NCI-H748 treated with DMSO at 0.1 percent for 48 hours (cell line): ENCODE measurements at regions not wholly inside any gene's neighbourhood (a gene's known extent, or its start where the extent isn't known, plus 50 kb on each side); places are given as distances from the start of the nearest gene placed in this dataset.

Experiments used
- DNase-seq: peaks from one replicate; lab custom pipeline; 2025; lab: John Stamatoyannopoulos, UW

DNA sequence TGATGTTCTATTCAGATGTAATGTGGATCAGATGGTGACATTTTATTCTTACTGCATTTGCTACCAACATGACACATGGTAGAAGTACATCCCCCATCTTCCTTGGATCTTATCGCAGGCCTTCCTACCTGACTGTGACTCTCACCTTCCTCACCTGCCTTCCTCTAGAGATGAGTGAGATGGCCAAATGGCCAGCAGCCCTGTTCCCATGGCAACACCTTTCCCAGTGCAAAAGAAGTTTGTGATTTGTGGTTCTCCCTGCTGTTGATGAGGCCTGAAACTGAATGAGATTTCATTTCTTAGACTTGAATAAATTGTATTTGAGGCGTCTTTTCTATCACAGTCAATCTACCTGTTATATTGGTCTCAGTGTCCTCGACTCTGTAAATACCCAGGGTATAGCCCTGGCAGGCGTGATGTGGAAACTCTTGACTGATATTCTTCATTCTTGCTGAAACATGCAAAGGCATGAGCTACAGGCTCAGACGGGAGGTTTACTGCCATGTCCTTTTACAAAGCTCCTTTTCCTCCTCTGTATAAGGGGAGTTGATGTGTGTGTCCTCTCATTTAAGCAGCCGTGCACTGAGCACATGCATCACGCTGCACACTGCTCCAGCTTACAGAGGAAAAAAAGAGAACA, 440.7 kb upstream of the AKR1E2 start:
- DNase-seq, result no peak

DNA sequence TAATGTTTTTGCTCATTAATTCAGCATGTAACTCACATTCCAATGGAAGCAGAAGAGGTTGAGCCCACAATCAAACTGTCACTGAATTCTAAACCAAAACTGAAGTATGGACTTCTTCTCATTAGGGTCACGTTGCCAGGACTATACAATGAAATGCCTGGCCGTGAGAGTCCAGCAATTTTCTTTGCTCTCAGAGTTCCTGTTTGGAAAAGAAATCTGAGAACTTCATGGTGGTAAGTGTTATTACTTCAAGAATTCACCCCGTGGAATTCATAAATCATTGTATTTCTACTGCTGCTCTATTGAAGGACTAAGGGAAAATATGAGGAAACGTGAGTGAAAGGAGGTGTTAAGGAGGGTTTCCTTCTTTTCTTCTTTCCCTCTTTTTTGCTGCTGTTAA, 441.8 kb upstream of the AKR1E2 start:
- DNase-seq, result no peak

DNA sequence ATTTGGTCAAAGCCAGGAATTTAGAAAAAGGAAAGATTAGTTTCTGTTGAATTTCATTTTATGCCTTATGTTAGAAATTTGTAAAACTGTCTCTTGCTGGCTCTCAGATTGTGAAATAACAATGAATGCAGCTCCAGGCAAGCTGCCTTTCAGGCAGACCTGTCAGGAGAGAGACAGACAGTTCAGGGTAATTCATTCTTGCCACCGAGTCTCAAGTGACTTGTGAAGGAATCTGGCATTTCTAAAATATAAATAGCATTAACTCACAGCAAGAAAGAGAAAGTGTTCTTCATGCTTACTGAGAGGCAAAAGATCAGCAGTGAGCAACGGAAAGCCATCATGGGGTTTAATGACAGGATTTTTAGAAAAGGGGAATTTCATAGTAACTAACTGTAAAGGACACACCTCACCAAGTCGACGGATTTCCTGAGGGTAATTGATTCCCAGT, 442.3 kb upstream of the AKR1E2 start:
- DNase-seq, result no peak

DNA sequence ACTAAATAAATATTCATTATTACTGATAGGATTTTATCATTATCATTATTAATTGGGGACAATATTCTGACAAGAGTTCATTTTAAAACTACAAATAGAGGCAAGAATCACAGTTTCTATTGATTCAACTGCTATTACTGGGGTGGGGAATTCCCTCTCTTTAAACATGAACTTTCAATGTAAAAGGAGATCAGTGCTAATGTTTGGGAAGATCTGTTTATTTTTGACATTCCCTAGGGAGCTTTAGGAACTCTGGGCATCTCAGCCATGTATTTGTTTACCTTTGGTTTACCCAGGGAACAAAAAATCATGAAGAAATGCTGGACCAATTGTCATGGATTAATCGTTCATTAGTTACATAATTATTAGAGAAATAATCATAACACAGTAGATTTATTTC, 443.2 kb upstream of the AKR1E2 start:
- no peak for DNase-seq

DNA sequence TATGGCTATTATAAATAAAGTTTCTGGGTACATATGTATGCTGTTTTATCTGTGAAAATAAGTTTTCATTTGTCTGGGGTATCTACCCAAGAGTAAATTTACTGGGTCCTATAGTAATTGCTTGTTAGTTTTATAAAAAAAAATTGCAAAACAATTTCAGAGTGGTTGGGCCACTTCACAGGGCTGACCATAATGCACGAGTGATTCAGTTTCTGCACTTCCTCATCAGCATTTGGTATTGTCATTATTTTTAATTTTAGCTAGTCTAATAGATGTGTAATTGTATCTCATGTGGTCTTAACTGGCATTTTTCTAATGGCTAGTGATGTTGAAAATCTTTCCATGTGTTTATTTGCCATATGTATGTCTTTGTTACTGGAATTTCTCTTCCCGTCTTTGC, 452.4 kb upstream of the AKR1E2 start:
- no peak for DNase-seq

DNA sequence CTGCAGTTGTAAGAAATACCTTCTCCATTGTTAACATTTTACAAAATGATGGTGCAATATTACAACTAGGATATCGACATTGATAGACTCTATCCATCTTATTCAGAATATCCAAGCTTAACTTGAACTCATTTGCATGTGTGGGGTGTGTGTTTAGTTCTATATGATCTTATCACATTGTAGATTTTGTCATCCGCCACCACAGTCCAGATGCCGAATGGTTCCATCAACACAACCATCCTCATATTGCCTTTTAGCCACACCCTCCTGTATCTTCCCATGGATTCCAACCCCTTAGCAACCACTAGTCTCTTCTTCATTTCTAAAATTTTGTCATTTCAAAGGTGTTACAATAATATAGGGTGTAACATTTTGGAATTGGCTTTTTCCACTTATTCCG, 452.9 kb upstream of the AKR1E2 start:
- no peak for DNase-seq

DNA sequence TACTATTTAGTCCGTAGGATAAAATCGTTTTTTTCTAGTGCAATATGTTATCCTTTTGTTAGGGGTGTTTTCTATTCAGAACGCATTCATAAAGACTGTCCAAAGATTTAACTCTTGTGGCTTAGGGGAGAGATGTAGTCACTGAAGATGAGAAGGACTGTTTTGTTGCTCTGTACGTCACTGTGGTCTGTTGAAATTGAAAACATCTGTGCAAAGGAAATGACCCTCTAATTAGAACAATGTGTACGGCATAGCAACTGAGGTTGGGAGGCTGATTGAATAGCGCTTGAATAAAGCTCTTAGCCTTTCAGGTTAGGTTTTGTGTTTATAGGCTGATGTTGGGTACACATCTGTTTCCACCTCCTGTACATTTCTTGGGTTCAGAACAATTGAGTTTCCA, 453.4 kb upstream of the AKR1E2 start:
- peak; percentile 24 for DNase-seq

DNA sequence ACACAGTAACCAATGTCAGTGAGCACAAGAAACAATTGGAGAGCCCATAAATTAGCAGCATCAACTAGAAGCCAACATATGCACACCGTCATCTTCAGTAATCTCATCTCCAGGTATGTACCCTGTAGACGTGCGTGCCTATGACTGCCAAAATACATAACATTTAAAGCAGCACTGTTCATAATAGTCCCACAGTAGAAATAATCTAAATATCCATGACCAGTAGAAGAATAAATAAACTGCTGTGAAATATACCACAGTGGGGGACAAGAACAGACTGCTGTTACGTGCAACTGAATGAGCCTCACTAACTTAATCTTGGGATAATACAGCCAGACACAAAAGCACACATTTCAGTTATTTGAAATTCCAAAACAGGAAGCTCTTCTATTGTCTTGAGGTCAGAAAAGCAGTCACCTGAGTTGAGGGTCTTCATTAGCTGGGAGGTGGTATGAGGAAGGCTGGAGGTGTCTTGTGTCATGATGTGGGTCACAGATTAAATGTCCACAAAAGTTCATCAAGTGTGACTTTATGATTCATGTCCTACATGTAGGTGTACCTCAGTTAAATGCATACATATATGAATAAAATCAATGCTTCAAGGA, 454.2 kb upstream of the AKR1E2 start:
- DNase-seq, result no peak

DNA sequence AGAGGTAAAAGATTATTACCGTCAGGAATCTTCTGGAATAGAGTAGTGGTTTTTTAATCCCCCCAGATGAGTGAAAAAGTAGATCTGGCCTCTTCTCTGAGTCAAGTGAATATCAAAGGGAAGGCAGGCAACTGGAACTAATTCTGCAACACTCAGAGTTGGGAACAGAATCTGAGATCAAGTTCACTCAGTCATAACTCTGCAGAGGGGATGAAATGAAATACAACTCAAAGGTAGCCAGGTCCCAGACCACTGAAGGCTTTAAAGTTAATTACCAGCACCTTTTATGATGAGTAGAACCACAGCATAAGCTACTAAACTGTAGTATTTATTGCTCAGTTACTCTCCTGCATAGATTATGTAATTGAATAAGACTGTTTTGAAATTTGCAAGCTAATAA, 455.6 kb upstream of the AKR1E2 start:
- DNase-seq, result no peak

DNA sequence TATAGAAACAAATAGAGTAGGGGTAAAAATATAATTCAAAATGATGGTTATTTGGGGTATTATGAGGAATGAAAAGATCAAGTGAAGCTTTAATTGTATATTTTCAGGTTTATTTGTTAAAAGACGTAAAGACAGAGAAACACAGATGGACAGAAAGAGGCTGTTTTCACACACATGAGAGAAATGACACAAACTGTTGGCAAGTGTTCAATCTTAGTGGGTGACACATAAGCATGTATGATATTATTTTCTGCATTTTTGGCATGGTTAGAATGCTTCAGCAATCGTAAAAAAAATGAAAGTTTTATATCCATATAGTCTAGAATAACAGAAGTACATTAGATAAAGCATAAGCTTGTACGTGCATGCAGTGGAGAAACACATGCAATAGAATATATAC, 464.4 kb upstream of the AKR1E2 start:
- no peak for DNase-seq

DNA sequence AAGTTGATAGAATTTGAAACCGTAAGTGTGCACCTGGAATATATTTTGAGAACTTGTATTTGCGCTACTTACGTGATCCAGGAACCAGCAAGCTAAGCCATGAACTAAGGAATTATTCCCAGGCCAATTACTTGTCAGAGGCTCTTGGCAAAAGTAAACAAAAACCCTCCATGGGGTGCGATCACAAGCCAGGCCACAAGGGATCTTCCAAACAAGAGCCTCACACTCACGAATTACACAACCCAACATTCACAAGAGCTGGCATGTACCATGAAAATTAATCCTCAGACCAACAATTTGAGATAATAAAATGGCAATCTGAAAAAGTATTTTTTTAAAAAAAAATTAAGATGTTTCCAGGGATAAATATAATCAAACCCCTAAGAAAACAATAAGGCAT, 467.0 kb upstream of the AKR1E2 start:
- DNase-seq, result no peak

DNA sequence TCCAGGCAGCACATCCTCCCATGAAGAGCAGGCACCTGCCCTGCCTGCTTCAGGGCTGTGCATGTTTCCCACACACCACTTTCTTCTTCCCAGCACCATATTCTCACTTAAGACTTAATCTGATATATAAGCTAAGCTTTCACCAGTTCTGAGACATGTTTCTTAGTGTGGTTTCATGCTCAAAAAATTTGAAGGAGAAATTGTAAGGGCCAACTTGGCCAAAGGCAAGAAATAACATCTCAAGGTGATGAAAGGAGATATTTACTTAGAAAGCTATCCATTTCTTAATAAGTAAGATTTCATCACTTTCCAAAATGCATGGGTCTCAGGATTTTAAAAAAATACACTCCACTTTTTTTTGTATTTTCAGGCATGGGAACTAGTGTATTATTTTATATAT, 468.1 kb upstream of the AKR1E2 start:
- no peak for DNase-seq

DNA sequence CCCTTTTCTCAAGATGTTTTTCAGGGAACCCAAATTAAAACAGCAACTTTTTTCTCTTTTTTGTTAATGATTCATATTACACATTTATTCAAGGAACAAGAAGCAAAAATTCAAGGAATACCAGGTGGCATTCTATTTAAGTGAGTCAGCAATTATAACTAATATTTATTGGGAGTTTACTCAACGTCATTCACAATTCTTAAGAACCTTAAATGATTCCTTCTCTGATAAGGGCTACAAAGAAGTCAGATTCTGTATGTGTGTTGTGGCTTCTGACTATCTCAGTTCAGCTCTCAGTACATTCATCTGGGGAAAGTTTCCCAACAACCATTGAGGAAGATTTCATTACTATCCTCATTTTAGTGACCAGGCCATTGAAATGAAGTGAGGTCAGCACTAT, 470.7 kb upstream of the AKR1E2 start:
- no peak for DNase-seq

DNA sequence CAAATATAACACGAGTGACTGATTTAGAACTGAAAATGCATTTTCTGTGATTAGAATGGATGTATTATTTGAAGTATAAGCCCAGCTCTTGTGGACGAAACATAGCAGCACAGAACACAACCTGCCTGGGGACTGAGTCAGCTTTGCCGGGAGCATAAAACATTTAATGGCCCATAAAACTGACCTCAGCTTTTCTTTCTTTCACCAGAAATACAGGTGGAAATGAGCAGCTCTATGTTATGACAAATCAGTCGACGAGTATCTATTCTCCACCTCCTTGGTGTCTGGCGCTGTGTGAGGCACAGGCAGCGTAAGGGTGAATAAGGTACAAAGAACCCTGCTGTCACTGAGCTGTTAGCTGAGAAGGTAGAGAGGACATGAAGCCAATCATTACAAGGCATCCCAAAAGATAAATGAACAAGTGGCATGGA, 471.6 kb upstream of the AKR1E2 start:
- DNase-seq, result no peak

DNA sequence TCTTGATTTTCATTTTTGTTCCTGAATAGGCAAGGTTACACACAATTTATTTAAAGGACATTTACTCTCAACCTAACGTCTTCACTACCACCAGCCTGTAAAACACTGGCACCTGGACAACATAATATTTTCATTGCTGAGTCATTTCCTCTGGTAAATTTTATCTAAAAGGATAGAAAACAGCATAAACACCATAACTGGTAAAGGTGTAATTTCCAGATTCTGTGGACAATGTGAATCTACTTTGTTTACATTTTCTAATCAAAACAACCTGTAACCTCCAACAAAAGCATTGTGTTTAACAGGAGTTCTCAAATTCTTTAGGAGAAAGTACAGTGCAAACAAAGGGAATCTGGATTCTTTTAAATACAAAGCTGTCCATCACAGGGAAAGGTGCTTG, 472.0 kb upstream of the AKR1E2 start:
- peak; percentile 16 for DNase-seq

DNA sequence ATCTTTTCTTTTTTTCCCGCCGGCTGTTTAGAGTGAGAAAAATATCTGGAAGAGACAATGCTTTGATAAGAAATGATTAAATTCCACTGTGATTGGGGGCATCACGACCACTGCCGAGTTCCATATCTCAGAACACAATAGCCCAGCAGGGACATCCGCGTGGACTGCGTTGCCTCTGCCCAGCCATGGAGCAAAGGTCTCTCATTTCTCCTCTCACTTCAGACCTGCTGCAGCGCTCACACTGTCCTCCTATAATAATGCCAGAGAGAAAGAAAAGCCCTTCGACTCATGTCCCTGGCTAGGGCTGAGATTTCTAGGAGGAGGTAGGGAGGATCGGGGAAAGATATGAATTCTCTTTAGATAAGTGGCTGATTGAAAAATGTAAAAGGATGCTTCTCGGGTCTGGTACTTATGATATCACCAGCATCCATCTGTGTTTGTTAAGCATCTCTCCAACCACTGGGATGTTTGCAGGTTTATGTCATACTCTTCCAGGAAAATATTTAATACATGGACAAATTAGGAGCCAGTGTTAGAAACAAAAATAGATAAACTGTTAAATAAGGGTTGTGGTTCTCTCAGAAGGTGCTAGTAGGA, 472.9 kb upstream of the AKR1E2 start:
- DNase-seq, result no peak

DNA sequence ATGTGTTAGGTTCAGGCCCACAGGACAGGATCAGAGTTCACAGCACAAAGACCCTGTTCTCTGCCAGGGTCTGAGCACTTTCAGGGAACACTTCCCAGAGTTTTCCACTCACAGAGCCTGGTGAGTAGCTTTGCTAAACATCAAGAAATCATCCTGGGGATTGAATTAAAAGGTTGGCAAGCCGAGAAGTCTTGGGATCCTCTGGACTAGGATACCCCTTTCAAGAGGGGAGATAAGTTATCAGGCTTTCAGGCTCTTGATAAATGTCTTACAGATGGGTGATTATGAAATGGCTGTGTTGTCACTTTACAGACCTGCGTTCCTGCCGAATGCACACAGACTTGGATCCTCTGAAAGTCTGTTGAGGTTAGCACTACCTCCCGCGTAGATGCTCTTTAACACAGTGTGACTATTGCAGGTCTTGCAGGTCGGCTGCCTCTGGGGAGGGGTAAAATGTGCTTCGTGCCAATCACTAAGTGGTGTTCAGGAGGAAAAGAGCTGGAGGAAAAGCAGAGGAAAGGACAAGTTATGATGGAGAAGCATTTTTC, 473.5 kb upstream of the AKR1E2 start:
- no peak for DNase-seq

DNA sequence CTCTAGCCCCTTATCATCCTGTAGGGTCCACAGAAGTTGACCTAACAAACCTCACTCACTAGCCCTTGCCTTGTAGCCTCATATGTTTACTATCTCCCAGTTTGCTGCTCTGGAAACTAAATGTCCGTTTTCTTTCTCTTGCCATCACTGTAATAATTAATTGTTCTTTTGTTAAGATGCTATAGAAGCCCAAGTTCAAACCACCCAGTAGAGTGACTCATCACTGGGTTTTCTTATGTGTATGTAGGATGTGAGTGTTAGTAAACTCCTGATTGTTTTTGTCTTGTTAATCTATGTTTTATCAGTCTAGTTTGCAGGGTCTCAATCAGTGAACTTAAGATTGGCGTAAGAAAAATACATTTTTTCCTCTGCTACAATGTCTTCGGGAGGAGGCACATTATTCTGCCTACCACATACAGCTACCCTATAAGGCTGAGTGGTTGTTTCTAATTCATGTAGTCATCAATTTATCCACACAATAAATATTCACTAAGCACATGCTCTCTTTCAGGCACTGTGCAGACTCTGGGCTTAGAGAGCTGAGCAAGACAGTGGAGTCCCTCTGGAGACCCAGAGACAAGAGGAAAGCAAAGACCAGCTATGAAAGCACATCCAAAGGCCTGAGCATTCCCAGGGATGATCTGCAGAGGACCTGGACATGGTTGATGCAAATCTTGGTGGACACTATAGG, 474.1 kb upstream of the AKR1E2 start:
- no peak for DNase-seq

DNA sequence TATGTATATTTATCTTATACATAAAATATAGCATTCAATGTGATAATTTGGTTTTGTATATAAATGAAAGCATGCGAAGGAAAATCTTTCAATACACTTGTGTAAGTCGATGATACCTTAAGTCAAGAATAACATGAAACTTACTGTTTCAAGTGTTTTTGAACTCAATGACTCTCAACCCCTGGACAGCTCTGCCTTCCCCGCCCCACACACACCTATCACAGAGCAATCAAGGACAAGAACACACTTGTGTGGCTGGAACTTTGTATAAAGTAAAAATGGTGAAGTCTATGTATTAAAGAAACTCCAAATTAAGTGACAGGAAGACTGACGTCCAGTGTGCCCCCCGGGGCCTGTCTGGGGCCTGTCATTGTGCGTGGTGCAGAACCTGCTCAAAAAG, 478.6 kb upstream of the AKR1E2 start:
- no peak for DNase-seq

DNA sequence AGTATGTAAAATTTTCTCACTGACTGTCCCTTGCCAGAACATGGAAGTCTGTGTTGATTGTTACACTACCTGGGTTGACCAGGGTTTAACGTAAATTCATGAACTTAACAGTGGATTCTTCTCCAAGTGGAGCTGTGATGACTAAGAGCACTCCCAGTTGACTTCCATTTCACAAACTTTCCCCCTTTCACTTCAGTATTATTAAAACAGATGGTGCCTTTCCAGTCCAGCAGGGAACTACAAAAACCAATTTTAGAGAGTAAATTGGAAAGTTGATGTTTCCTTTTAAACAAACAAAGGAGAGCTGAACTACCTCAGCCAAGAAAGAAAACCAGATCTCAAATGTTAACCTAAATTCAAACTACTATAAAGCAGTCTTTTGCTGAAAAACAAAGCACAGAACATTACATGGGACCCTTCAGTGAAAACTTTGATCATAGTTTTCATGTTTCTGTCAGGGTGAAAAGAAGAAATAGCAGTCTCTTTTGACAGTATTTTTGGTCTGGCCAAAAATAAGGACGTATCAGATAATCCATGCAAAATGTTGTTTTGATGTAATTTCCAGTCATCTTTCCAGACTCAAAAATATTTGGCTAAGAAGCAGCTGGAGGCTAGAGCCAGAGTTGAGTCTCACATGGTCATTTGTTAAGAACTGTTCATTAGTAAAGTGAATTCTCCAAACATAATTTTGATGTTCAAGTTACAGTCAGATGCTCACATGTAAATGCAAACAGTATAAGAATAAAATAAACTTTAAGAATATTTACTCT, 479.9 kb upstream of the AKR1E2 start:
- DNase-seq, result no peak

DNA sequence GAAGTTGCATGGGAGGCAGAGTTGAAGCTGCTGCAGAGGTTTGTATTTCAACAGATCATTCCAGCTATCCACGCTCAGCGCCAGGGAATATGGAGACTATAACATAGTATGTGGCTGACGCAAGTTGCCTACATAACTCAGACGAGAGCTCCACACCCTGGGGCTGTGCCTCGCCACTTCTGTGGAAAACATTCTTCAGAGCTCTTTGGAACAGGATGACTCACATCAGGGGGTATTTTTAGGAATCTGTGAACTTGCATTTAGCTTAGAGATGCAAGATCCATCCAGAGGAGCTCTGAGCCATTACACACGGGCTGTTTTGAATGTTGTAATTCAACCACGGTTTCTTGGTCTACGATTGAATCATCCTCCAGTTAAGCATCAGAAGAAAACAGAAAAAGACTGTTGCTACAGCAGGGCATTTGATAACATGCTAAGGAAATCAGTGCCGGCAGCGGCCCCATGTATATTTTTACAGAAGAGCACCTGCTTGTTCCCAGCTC, 481.5 kb upstream of the AKR1E2 start:
- no peak for DNase-seq

DNA sequence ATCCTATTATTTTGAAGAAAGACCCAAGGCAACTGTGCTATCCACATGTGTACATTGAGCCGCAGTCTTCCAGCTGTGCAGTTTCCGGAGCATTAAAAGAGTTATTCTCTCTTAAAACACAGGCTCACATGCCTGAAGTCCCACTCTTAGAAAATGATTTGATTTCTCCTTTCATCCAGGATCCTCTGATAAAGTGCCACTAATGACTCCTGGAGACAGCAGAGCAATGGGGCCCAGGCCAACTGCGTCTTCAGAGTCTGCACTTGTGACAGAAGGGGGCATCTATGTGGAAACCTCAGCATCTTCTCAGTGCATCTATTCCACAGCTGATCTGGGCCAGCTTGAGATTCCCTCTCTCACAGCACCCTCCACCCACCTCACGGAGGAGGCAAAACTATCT, 482.1 kb upstream of the AKR1E2 start:
- DNase-seq, result no peak
